ENCODE measurements at regions not wholly inside any gene's neighbourhood (a gene's known extent, or its start where the extent isn't known, plus 50 kb on each side); places are given as distances from the start of the nearest gene placed in this dataset.

DNA sequence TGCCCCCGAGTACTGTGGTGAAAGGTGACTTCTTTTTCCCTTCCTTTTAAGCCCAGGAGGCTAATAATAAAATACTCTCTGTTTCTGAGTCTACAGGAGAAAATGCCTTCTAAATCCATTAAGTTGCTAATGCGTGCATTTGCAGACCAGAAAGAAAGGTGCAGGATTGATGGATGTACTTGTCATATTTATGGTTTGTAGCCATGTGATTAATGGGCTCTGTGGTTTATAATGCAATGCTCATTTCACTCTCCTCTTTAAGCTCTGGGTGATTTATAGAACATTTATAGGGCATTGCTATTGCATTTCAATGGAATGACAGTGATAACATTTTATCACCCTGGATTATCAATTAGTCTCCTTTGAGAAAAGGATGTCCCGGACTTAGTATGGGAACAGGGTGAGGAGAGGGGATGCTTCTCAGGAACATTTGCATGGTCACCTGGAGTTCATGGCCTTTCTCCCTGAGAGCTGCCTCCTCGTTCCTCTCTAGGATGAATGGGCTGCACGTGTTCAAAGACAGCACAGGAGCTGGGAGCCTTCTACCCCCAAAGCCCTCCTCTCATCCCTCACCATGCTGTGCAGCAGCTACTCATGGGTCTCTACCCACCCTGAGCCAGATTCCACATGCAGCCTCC lies 82.8 kb upstream of the HMGXB4 start (continued):
- no peak for TF ChIP-seq JUND (IDR thresholded peaks at IDR 0.05; ENCODE audit: low read length)
- no peak for TF ChIP-seq JUN (IDR thresholded peaks at IDR 0.05; ENCODE audit: low read depth, low read length)
- no peak for TF ChIP-seq GTF2F1 (IDR thresholded peaks at IDR 0.05; ENCODE audit: borderline replicate concordance, low read depth, low read length)
- TF ChIP-seq TAF1 (IDR thresholded peaks at IDR 0.05; ENCODE audit: low read depth, low read length), result no peak
- no peak for TF ChIP-seq RNF2 (IDR thresholded peaks at IDR 0.05; ENCODE audit: borderline replicate concordance, low read depth, low read length, missing control alignments, poor library complexity, severe bottlenecking)
- no peak for TF ChIP-seq MAFK (IDR thresholded peaks at IDR 0.05; ENCODE audit: low read depth, low read length)
- no peak for TF ChIP-seq E2F6 (IDR thresholded peaks at IDR 0.05)

Measured in H1 (cell line).